ENCODE measurements at regions not wholly inside any gene's neighbourhood (a gene's known extent, or its start where the extent isn't known, plus 50 kb on each side); places are given as distances from the start of the nearest gene placed in this dataset.

DNA sequence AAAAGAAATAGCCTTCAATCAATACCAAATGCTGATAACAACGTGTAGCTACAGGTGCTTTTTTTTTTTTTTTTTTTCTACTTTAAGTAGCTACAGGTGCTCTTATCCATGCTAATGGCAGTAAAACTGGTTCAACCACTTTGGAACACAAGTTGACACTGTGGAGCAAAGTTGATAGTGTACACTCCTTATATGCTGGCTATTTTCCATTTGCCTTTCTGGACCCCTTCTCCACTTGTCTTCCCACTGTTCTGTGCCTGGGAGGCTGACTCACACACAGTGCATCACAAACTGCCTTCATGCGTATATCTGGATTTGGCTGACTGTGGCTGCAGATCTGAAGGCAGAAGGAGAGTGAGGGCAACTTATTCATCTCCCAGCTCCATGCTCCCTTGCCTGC lies 247.9 kb downstream of the MSX2 start:
- DNase-seq (ENCODE audit: low read depth), result no peak
- TF ChIP-seq, protein P1, sequence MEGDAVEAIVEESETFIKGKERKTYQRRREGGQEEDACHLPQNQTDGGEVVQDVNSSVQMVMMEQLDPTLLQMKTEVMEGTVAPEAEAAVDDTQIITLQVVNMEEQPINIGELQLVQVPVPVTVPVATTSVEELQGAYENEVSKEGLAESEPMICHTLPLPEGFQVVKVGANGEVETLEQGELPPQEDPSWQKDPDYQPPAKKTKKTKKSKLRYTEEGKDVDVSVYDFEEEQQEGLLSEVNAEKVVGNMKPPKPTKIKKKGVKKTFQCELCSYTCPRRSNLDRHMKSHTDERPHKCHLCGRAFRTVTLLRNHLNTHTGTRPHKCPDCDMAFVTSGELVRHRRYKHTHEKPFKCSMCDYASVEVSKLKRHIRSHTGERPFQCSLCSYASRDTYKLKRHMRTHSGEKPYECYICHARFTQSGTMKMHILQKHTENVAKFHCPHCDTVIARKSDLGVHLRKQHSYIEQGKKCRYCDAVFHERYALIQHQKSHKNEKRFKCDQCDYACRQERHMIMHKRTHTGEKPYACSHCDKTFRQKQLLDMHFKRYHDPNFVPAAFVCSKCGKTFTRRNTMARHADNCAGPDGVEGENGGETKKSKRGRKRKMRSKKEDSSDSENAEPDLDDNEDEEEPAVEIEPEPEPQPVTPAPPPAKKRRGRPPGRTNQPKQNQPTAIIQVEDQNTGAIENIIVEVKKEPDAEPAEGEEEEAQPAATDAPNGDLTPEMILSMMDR (conservative IDR thresholded peaks at IDR 0.05; ENCODE audit: low read depth, low read length), result no peak
- H3K4me3 ChIP-seq (ENCODE audit: low read length), result no peak overlapping the region

GRCh38 chr5:174971210-174971609 lies 246.8 kb downstream of the MSX2 start:
- no peak for DNase-seq (ENCODE audit: low read depth)
- TF ChIP-seq, protein P1 (conservative IDR thresholded peaks at IDR 0.05; ENCODE audit: low read depth, low read length), result no peak
- no peak overlapping the region for H3K4me3 ChIP-seq (ENCODE audit: low read length)

DNA sequence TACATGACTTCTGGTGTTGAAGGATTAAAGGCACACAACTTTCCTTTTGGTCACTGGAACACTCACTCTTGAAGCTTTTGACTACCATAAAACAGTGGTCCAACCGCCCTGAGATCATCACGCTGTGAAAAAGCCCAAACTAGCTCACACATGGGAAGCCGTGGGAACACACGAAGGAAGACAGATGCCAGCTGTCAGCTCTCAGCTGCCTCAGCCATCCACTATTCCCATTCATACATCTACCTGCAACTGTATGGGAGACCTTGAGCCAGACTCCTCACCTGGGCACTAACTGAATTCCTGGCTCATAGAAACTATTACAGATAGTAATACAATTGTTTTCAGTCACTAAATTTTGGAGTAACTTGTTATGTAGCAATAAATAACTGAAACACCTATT lies 246.1 kb downstream of the MSX2 start:
- TF ChIP-seq, protein P1 (conservative IDR thresholded peaks at IDR 0.05; ENCODE audit: low read depth, low read length), result no peak
- no peak overlapping the region for H3K4me3 ChIP-seq (ENCODE audit: low read length)
- no peak for DNase-seq (ENCODE audit: low read depth)

DNA sequence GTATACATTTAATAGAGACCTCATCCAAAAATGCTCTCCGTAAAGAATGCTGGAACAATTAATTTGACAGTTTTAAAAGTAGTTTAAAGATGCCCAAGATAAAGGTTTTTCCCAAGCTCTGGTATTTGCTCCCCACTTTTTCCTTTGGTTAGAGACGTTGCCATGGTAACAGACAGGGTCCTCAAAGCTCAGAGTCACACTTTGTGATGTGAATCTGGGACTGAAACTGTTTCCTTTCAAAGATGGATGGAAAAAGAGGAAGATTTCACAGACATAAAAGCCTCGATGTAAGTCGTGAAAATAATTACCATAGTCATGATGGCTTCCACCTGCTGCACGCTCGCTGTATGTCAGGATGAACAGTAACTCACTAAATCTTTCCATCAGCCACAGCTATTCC lies 229.5 kb downstream of the MSX2 start:
- no peak for DNase-seq (ENCODE audit: low read depth)

DNA sequence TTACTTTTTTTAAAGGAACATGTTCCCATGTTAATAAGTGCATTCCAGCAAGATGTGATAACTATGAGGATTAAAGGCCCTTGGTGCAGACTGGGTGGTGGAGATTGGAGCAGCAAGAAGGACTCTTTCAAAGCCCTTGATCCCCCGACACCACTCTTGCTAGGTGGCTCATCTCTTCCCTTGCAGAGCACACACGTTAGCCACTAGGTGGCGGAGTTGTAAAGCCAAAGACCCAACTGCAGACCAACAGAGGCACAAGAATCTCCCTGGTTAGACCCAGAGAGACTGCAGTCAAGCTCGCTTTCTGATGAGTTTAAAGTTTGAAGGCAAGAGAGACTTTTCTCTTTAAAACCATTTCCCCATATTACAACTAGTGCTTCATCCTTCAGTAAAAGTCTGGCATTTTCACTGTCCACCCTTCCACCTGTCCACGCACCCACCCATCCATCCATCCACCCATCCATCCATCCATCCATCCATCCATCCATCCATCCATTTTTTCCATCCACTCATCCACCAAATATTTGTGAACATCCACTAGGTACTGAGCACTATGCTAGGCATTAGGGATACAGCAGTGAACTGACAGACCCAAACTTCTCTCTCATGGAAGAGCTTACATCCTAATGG lies 226.9 kb downstream of the MSX2 start:
- no peak overlapping the region for H3K4me3 ChIP-seq (ENCODE audit: low read length)
- TF ChIP-seq, protein P1 (conservative IDR thresholded peaks at IDR 0.05; ENCODE audit: low read depth, low read length), result peak; percentile 93
- DNase-seq (ENCODE audit: low read depth), result peak; percentile 32

More for the DNA sequence above, 229.5 kb downstream of the MSX2 start:
- TF ChIP-seq, protein P1 (conservative IDR thresholded peaks at IDR 0.05; ENCODE audit: low read depth, low read length), result no peak
- H3K4me3 ChIP-seq (ENCODE audit: low read length), result no peak overlapping the region

DNA sequence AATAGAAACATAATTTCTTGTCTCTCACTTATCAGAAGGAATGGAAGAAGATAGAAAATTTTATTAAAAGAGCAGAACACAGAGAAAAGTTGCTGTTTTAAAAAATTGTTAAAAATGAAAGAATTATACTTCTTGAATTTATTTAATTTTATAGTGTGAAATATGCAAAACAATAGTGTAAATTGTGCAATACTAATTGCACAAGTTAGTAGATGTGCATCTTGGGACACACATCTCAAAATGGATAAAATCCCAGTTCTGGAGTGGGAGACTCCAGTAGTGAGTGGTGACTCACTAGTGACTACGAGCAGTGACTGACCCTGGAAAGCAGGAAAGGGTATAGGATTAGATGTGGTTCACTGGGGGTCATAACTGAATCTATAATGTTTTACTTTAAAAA lies 223.2 kb downstream of the MSX2 start:
- DNase-seq (ENCODE audit: low read depth), result no peak
- TF ChIP-seq, protein P1 (conservative IDR thresholded peaks at IDR 0.05; ENCODE audit: low read depth, low read length), result no peak
- no peak overlapping the region for H3K4me3 ChIP-seq (ENCODE audit: low read length)

- no peak overlapping the region for H3K4me3 ChIP-seq (ENCODE audit: low read length)
- DNase-seq (ENCODE audit: low read depth), result no peak
- TF ChIP-seq, protein P1 (conservative IDR thresholded peaks at IDR 0.05; ENCODE audit: low read depth, low read length), result no peak
These were observed 221.5 kb downstream of the MSX2 start for GRCh38 chr5:174945853-174946252.
